Stomach (tissue), 8 donors: ENCODE measurements at regions not wholly inside any gene's neighbourhood (a gene's known extent, or its start where the extent isn't known, plus 50 kb on each side); places are given as distances from the start of the nearest gene placed in this dataset.

Source experiments
- DNase-seq, 2 donors: peaks; one replicate each; pipeline versions ENCODE4 v3.0.0 to v3.0.0-alpha.2; 2013 to 2019
- H3K27ac ChIP-seq, 5 donors: fragments of 200-600 bp in 4 of 5; sonication (generic) in 4 of 5; one replicate each; pipeline ENCODE4 v1.5.1; 2013 to 2019; ENCODE audit warnings: mild to moderate bottlenecking in 1 of 5, moderate library complexity in 1 of 5
- H3K27me3 ChIP-seq, 3 donors: fragments of 200-600 bp; sonication (generic); one replicate each; pipeline ENCODE4 v1.5.1; 2017 to 2019; ENCODE audit warnings: mixed run types in 1 of 3
- H3K36me3 ChIP-seq, 4 donors: fragments of 200-600 bp; sonication (generic); 1 replicate in 3 of 4; 2 replicates in 1 of 4; pipeline ENCODE4 v1.5.1; 2016 to 2019
- H3K4me1 ChIP-seq, 4 donors: fragments of 200-600 bp; sonication (generic); one replicate each; pipeline ENCODE4 v1.5.1; 2016 to 2019
- H3K4me3 ChIP-seq, 4 donors: fragments of 200-600 bp; sonication (generic) in 3 of 4; one replicate each; pipeline ENCODE4 v1.5.1; 2016 to 2019; ENCODE audit warnings: mild to moderate bottlenecking in 1 of 4
- H3K9me3 ChIP-seq, 4 donors: fragments of 200-600 bp; sonication (generic); one replicate each; pipeline ENCODE4 v1.5.1; 2016 to 2019
- EP300 ChIP-seq: sonication (generic); formaldehyde crosslinking; IDR thresholded peaks from one replicate; pipeline ENCODE4 v1.6.1; 2017; ENCODE audit warnings: antibody characterized with exemption
- POLR2A ChIP-seq, 4 donors: fragments of 450-650 bp; IDR thresholded peaks; one replicate each; pipeline ENCODE4 v1.6.1; 2016; ENCODE audit warnings: antibody characterized with exemption in 4 of 4, control low read depth in 2 of 4, mild to moderate bottlenecking in 1 of 4, moderate library complexity in 1 of 4
- POLR2AphosphoS5 ChIP-seq, 3 donors: sonication (generic); formaldehyde crosslinking; IDR thresholded peaks; one replicate each; pipeline ENCODE4 v1.6.1; 2016; ENCODE audit warnings: antibody characterized with exemption in 3 of 3
- WGBS, 5 donors: extraction: QIAGEN DNeasy Blood & Tissue Kit in 3 of 5; methylation state at CpG; one replicate each; pipeline versions ENCODE4 v1.1.5 to v1.1.7; 2013 to 2018; 5-methylcytosine and 5-hydroxymethylcytosine counted together
- intact Hi-C: fragments of 100-400 bp; cut with DNase I; formaldehyde crosslinking; loops from one replicate; pipeline ENCODE4 v1.15.1; 2023; ENCODE audit warnings: low total_unique reads
- TF ChIP-seq, protein P1 (sequence below), 7 experiments: fragments of 450-650 bp in 4 of 7; fragments of 200-600 bp in 3 of 7; sonication (generic) in 3 of 7; IDR thresholded peaks; one replicate each; pipeline ENCODE4 v1.5.1; 2016 to 2019; ENCODE audit warnings: antibody characterized with exemption in 7 of 7, control low read depth in 2 of 7, mild to moderate bottlenecking in 1 of 7
- donor health status: healthy with polysubstance abuse.
- donor health status: Bipolar disorder and iron deficiency.
- donor health status: healthy.

DNA sequence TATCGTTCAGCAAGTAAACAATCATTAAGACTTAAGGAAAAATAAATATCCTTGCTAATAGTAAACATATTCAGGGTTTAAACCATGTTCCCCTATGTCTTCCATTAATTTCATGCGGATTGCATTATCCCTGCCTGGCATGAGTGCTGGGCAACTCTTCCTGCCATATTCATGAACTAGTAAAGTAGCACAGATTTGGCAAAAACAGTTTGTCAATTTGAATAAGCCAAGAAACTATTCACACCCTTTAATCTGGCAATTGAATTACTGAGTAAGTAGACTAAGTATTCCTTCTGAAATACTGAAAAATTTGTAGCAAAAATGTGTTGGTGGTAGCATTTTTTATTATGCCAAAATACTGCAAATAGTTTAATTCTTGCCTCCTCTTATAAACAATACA, 512.0 kb downstream of the NLGN4X start:
- H3K4me1 ChIP-seq: no peaks in the 10 kb centered on the region
- intact Hi-C loops: no loop called here

DNA sequence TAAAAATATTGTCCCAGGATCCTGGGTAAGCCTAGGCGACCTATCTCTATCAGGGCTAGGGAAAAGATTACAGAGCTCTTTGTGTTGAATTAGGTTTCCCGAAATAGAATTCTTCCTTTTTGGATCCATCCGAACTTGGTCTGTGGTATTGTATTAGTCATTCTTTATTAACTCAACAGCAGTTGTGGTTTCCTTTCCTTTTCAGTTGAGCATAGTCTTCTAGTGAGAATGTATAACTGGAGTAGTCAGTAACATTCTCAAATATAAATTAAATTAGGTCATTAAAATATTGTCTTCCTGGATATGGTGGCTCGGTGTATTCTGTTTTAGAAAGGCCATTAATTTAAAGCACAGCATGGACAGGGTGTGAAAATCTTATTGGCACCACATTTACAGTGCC, 520.4 kb downstream of the NLGN4X start:
- Histone ChIP-seq H3K4me3 (no peak overlapping the region), H3K9me3 (peaks cover 0 to 8% (median 0%) of the 10 kb centered on the region in 4 donors), H3K27ac (no peak overlapping the region), H3K36me3 (no peaks in the 10 kb centered on the region), H3K27me3 (no peaks in the 10 kb centered on the region), H3K4me1 (no peaks in the 10 kb centered on the region)
- no peak for TF ChIP-seq EP300
- TF ChIP-seq POLR2A (IDR thresholded peaks at IDR 0.05): no peak
- TF ChIP-seq POLR2AphosphoS5 (IDR thresholded peaks at IDR 0.05): no peak
- TF ChIP-seq, protein P1, sequence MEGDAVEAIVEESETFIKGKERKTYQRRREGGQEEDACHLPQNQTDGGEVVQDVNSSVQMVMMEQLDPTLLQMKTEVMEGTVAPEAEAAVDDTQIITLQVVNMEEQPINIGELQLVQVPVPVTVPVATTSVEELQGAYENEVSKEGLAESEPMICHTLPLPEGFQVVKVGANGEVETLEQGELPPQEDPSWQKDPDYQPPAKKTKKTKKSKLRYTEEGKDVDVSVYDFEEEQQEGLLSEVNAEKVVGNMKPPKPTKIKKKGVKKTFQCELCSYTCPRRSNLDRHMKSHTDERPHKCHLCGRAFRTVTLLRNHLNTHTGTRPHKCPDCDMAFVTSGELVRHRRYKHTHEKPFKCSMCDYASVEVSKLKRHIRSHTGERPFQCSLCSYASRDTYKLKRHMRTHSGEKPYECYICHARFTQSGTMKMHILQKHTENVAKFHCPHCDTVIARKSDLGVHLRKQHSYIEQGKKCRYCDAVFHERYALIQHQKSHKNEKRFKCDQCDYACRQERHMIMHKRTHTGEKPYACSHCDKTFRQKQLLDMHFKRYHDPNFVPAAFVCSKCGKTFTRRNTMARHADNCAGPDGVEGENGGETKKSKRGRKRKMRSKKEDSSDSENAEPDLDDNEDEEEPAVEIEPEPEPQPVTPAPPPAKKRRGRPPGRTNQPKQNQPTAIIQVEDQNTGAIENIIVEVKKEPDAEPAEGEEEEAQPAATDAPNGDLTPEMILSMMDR (IDR thresholded peaks at IDR 0.05): no peak
- 50 to 71% (median 61%) methylated on average over 4 of the region's 4 CpGs for WGBS, 5 donors
- DNase-seq: no peak
- intact Hi-C loops: no loop called here

More for the DNA sequence above, 512.0 kb downstream of the NLGN4X start:
- Histone ChIP-seq H3K9me3 (peaks cover 0 to 19% (median 0%) of the 10 kb centered on the region in 4 donors), H3K4me3 (no peak overlapping the region), H3K36me3 (no peaks in the 10 kb centered on the region), H3K27me3 (no peaks in the 10 kb centered on the region), H3K27ac (no peak overlapping the region)
- TF ChIP-seq POLR2A (IDR thresholded peaks at IDR 0.05) (no peak), POLR2AphosphoS5 (IDR thresholded peaks at IDR 0.05) (no peak), EP300 (no peak)
- TF ChIP-seq, protein P1 (IDR thresholded peaks at IDR 0.05): no peak
- no peak for DNase-seq
- 49 to 72% (median 63%) methylated on average over 2 of the region's 2 CpGs for WGBS, 5 donors

DNA sequence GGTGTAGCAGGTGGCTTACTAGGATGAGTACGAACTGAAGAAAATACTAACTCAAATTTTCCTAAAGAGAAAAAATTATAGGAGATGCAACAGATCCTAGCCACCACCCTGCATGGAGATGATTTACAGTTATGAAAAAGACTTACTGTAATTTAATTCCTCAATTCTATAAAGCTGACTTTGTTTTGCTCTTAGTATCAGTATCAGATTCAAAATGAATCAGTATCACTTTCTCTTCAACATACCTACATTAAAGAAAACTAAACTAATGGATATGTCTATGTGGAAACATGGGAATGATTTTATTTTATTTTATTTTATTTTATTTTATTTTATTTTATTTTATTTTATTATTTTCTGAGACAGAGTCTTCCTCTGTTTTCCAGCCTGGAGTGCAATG, 525.8 kb downstream of the NLGN4X start:
- WGBS, 5 donors: 78 to 100% (median 91%) methylated on average over 1 of the region's 1 CpG
- TF ChIP-seq EP300: no peak
- Histone ChIP-seq H3K27me3 (no peaks in the 10 kb centered on the region), H3K27ac (no peak overlapping the region), H3K36me3 (no peaks in the 10 kb centered on the region), H3K9me3 (peaks cover 0 to 1% (median 0%) of the 10 kb centered on the region in 4 donors), H3K4me3 (no peak overlapping the region), H3K4me1 (no peaks in the 10 kb centered on the region)
- DNase-seq: no peak
- intact Hi-C loops: no loop called here

DNA sequence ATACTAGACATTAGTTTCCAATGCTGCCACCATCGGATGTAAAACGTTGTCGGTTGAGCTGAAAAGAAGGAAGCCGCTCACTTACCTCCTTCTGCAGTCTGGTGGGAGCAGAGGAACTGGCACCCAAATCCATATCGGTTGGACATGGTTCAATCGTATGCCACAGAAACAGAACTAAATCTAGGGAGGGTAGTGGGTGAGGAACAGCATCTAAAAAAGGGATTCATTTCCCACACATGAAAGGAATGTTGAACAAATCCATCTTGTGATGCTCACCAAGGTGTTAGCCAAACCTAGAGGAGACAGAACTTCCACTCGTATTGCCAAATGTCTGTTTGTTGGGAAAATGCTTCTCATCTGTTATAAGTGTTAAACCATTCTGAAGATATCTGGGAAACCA, 532.7 kb downstream of the NLGN4X start:
- TF ChIP-seq EP300: no peak
- TF ChIP-seq, protein P1 (IDR thresholded peaks at IDR 0.05): no peak
- no peak for TF ChIP-seq POLR2AphosphoS5 (IDR thresholded peaks at IDR 0.05)
- intact Hi-C loops: no loop called here
- Histone ChIP-seq H3K9me3 (no peaks in the 10 kb centered on the region), H3K36me3 (no peaks in the 10 kb centered on the region), H3K27me3 (no peaks in the 10 kb centered on the region), H3K4me3 (no peak overlapping the region), H3K4me1 (no peaks in the 10 kb centered on the region), H3K27ac (no peak overlapping the region)
- 84 to 95% (median 93%) methylated on average over 7 of the region's 7 CpGs for WGBS, 5 donors
- no peak for DNase-seq

DNA sequence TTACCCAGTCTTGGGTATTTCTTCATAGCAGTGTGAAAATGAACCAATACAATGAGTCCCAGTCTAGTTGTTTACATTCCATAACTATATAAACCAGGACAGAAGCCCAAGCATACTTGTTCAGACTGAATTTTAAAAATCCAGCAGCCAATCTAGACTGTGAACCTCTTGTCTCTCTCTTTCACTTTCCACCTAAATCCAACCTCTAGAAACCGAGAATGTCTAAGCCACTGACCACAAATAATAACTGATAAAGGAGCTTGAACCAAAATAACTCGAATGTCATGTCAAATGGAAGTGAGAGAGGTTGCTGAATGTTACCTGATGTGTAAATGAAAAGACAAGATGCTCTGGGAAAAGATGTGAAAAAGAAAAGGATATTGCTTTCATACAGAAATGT, 544.7 kb downstream of the NLGN4X start:
- WGBS, 5 donors: 27 to 55% (median 48%) methylated on average over 2 of the region's 2 CpGs
- Histone ChIP-seq H3K36me3 (no peaks in the 10 kb centered on the region), H3K9me3 (peaks cover 0 to 5% (median 0%) of the 10 kb centered on the region in 4 donors), H3K4me3 (no peak overlapping the region), H3K27me3 (no peaks in the 10 kb centered on the region), H3K27ac (no peak overlapping the region), H3K4me1 (no peaks in the 10 kb centered on the region)
- intact Hi-C loops: no loop called here
- TF ChIP-seq POLR2AphosphoS5 (IDR thresholded peaks at IDR 0.05): no peak
- TF ChIP-seq, protein P1 (IDR thresholded peaks at IDR 0.05): no peak
- no peak for TF ChIP-seq POLR2A (IDR thresholded peaks at IDR 0.05)
- TF ChIP-seq EP300: no peak
- DNase-seq: no peak
